ENCODE measurements at regions not wholly inside any gene's neighbourhood (a gene's known extent, or its start where the extent isn't known, plus 50 kb on each side); places are given as distances from the start of the nearest gene placed in this dataset.

- FAIRE-seq (no peak), DNase-seq (ENCODE audit: insufficient read length, low spot score) (no peak)
These were observed 465.9 kb downstream of the BCAT1 start for GRCh38 chr12:24482882-24483604.

GRCh38 chr12:24482044-24482443 is 466.9 kb downstream of the BCAT1 start:
- DNase-seq (ENCODE audit: insufficient read length, low spot score) (no peak), FAIRE-seq (no peak)

- DNase-seq (ENCODE audit: insufficient read length, low spot score) (no peak), FAIRE-seq (no peak)
These were observed 468.0 kb downstream of the BCAT1 start for GRCh38 chr12:24480766-24481449.

- FAIRE-seq (no peak), DNase-seq (ENCODE audit: insufficient read length, low spot score) (no peak)
These were observed 469.8 kb downstream of the BCAT1 start for GRCh38 chr12:24479131-24479530.

GRCh38 chr12:24478254-24478653 is 470.6 kb downstream of the BCAT1 start:
- no peak for FAIRE-seq
- no peak for DNase-seq (ENCODE audit: insufficient read length, low spot score)

GRCh38 chr12:24476310-24476709 is 472.6 kb downstream of the BCAT1 start:
- FAIRE-seq (no peak), DNase-seq (ENCODE audit: insufficient read length, low spot score) (no peak)

- DNase-seq (ENCODE audit: insufficient read length, low spot score) (no peak), FAIRE-seq (no peak)
These were observed 473.6 kb downstream of the BCAT1 start for GRCh38 chr12:24475337-24475736.

GRCh38 chr12:24473097-24473496 is 475.8 kb downstream of the BCAT1 start:
- FAIRE-seq (no peak), DNase-seq (ENCODE audit: insufficient read length, low spot score) (no peak)

- DNase-seq (ENCODE audit: insufficient read length, low spot score) (no peak), FAIRE-seq (no peak)
These were observed 478.9 kb downstream of the BCAT1 start for GRCh38 chr12:24470050-24470449.

GRCh38 chr12:24469089-24469488 is 479.8 kb downstream of the BCAT1 start:
- FAIRE-seq, result no peak
- no peak for DNase-seq (ENCODE audit: insufficient read length, low spot score)

GRCh38 chr12:24467226-24467625 is 481.7 kb downstream of the BCAT1 start:
- FAIRE-seq (no peak), DNase-seq (ENCODE audit: insufficient read length, low spot score) (no peak)

- no peak for FAIRE-seq
- no peak for DNase-seq (ENCODE audit: insufficient read length, low spot score)
These were observed 485.5 kb downstream of the BCAT1 start for GRCh38 chr12:24463375-24463774.

GRCh38 chr12:24462946-24463345 is 486.0 kb downstream of the BCAT1 start:
- DNase-seq (ENCODE audit: insufficient read length, low spot score) (no peak), FAIRE-seq (no peak)

- DNase-seq (ENCODE audit: insufficient read length, low spot score), result no peak
- no peak for FAIRE-seq
These were observed 488.4 kb downstream of the BCAT1 start for GRCh38 chr12:24460506-24460905.

GRCh38 chr12:24460099-24460498 is 488.8 kb downstream of the BCAT1 start:
- DNase-seq (ENCODE audit: insufficient read length, low spot score), result no peak
- FAIRE-seq, result no peak

GRCh38 chr12:24455811-24456210 is 493.1 kb downstream of the BCAT1 start:
- FAIRE-seq, result no peak
- DNase-seq (ENCODE audit: insufficient read length, low spot score), result no peak

- no peak for FAIRE-seq
- DNase-seq (ENCODE audit: insufficient read length, low spot score), result no peak
These were observed 498.2 kb upstream of the SOX5 start for GRCh38 chr12:24447678-24448077.

- DNase-seq (ENCODE audit: insufficient read length, low spot score) (no peak), FAIRE-seq (no peak)
These were observed 496.8 kb upstream of the SOX5 start for GRCh38 chr12:24446287-24446686.

- FAIRE-seq (no peak), DNase-seq (ENCODE audit: insufficient read length, low spot score) (no peak)
These were observed 495.2 kb upstream of the SOX5 start for GRCh38 chr12:24444634-24445033.

- no peak for FAIRE-seq
These were observed 492.0 kb upstream of the SOX5 start for GRCh38 chr12:24441458-24441857.

GRCh38 chr12:24436667-24437066 is 487.2 kb upstream of the SOX5 start:
- FAIRE-seq (no peak), DNase-seq (ENCODE audit: insufficient read length, low spot score) (no peak)

More at GRCh38 chr12:24441458-24441857, 492.0 kb upstream of the SOX5 start:
- DNase-seq (ENCODE audit: insufficient read length, low spot score), result no peak

- no peak for DNase-seq (ENCODE audit: insufficient read length, low spot score)
- FAIRE-seq, result no peak
These were observed 482.4 kb upstream of the SOX5 start for GRCh38 chr12:24431872-24432271.

Data from GM19239 (cell line).